Karpas-422 (cell line): ENCODE measurements at regions not wholly inside any gene's neighbourhood (a gene's known extent, or its start where the extent isn't known, plus 50 kb on each side); places are given as distances from the start of the nearest gene placed in this dataset.

Experiments used
- DNase-seq: peaks from one replicate; pipeline ENCODE4 v3.0.0-alpha.2; 2015
- H2AFZ ChIP-seq: fragments of 200-600 bp; sonication (generic); 2 replicates; pipeline ENCODE4 v1.6.1; 2014; ENCODE audit warnings: antibody characterized with exemption, low read length, mixed read lengths
- H3K27ac ChIP-seq: fragments of 200-600 bp; sonication (generic); 2 replicates; pipeline ENCODE4 v1.5.1; 2014; ENCODE audit warnings: mild to moderate bottlenecking, low read length, moderate library complexity
- H3K27me3 ChIP-seq: fragments of 200-600 bp; sonication (generic); 2 replicates; pipeline ENCODE4 v1.6.1; 2014; ENCODE audit warnings: low read length, mixed read lengths
- H3K36me3 ChIP-seq: fragments of 200-600 bp; sonication (generic); 2 replicates; pipeline ENCODE4 v1.6.1; 2014; ENCODE audit warnings: low read length, mixed read lengths; ENCODE audit not compliant: insufficient read depth
- H3K4me1 ChIP-seq: fragments of 200-600 bp; sonication (generic); 2 replicates; pipeline ENCODE4 v1.6.1; 2014; ENCODE audit warnings: mild to moderate bottlenecking, low read length, mixed read lengths
- H3K4me2 ChIP-seq: fragments of 200-600 bp; sonication (generic); 2 replicates; pipeline ENCODE4 v1.6.1; 2014; ENCODE audit warnings: low read length, low read depth, mild to moderate bottlenecking; ENCODE audit not compliant: poor library complexity, severe bottlenecking
- H3K4me3 ChIP-seq: fragments of 200-600 bp; sonication (generic); 2 replicates; pipeline ENCODE4 v1.5.1; 2014; ENCODE audit warnings: mild to moderate bottlenecking, antibody characterized with exemption, low read length, mixed read lengths
- H3K79me2 ChIP-seq: fragments of 200-600 bp; sonication (generic); 2 replicates; pipeline ENCODE4 v1.6.1; 2014; ENCODE audit warnings: mild to moderate bottlenecking, low read length, mixed read lengths
- H3K9ac ChIP-seq: fragments of 200-600 bp; sonication (generic); 2 replicates; pipeline ENCODE4 v1.6.0; 2014; ENCODE audit warnings: low read length
- H3K9me2 ChIP-seq: fragments of 200-600 bp; sonication (generic), shearing (Covaris generic); replicated peaks from 2 replicates; pipeline ENCODE4 v1.6.0; 2014; ENCODE audit warnings: mild to moderate bottlenecking, low read length, moderate library complexity; ENCODE audit not compliant: insufficient read depth
- H3K9me3 ChIP-seq: fragments of 300-700, 200-600 bp; sonication (generic); 2 replicates; pipeline ENCODE4 v1.6.1; 2014; ENCODE audit warnings: low read length, mixed read lengths
- H4K20me1 ChIP-seq: fragments of 200-600 bp; sonication (generic); 2 replicates; pipeline ENCODE4 v1.6.1; 2014; ENCODE audit warnings: mild to moderate bottlenecking, antibody characterized with exemption, low read length, low read depth; ENCODE audit not compliant: insufficient read depth

GRCh38 chr6:79864421-79864820, 82.9 kb downstream of the ELOVL4 start:
- H3K27ac ChIP-seq = no peak overlapping the region
- H2AFZ ChIP-seq = no peak overlapping the region
- H4K20me1 ChIP-seq = no peaks in the 10 kb centered on the region
- no peak overlapping the region for H3K9ac ChIP-seq
- H3K9me2 ChIP-seq = no peaks in the 10 kb centered on the region
- H3K4me1 ChIP-seq = peaks cover 5% of the 10 kb centered on the region
- no peaks in the 10 kb centered on the region for H3K36me3 ChIP-seq
- H3K4me2 ChIP-seq = no peak overlapping the region
- no peaks in the 10 kb centered on the region for H3K79me2 ChIP-seq
- H3K4me3 ChIP-seq = no peak overlapping the region
- H3K9me3 ChIP-seq = no peaks in the 10 kb centered on the region
- H3K27me3 ChIP-seq = no peaks in the 10 kb centered on the region
- DNase-seq = no peak

GRCh38 chr6:79864001-79864400, 83.4 kb downstream of the ELOVL4 start:
- Histone ChIP-seq H2AFZ (no peak overlapping the region), H3K4me2 (no peak overlapping the region), H3K36me3 (no peaks in the 10 kb centered on the region), H4K20me1 (no peaks in the 10 kb centered on the region), H3K27ac (no peak overlapping the region), H3K4me3 (no peak overlapping the region), H3K27me3 (no peaks in the 10 kb centered on the region), H3K4me1 (0 out of 2 replicates have a peak, but pooled peaks cover 2% of the 10 kb centered on the region), H3K9me2 (no peaks in the 10 kb centered on the region), H3K9me3 (no peaks in the 10 kb centered on the region), H3K9ac (no peak overlapping the region), H3K79me2 (no peaks in the 10 kb centered on the region)
- DNase-seq = no peak

GRCh38 chr6:79863566-79863965, 83.8 kb downstream of the ELOVL4 start:
- Histone ChIP-seq H4K20me1 (no peaks in the 10 kb centered on the region), H3K27ac (no peak overlapping the region)
- no peak for DNase-seq

GRCh38 chr6:79862711-79863110, 84.6 kb downstream of the ELOVL4 start:
- no peaks in the 10 kb centered on the region for H3K79me2 ChIP-seq
- H3K27me3 ChIP-seq = no peaks in the 10 kb centered on the region
- no peak overlapping the region for H3K4me2 ChIP-seq
- DNase-seq = no peak
- no peak overlapping the region for H3K27ac ChIP-seq
- no peak overlapping the region for H3K4me3 ChIP-seq
- no peak overlapping the region for H2AFZ ChIP-seq
- no peaks in the 10 kb centered on the region for H3K9me3 ChIP-seq
- no peaks in the 10 kb centered on the region for H4K20me1 ChIP-seq
- H3K36me3 ChIP-seq = no peaks in the 10 kb centered on the region
- no peak overlapping the region for H3K9ac ChIP-seq
- H3K9me2 ChIP-seq = no peaks in the 10 kb centered on the region
- H3K4me1 ChIP-seq = no peaks in the 10 kb centered on the region

More at GRCh38 chr6:79863566-79863965, 83.8 kb downstream of the ELOVL4 start:
- no peak overlapping the region for H3K4me2 ChIP-seq
- no peak overlapping the region for H2AFZ ChIP-seq
- no peaks in the 10 kb centered on the region for H3K9me2 ChIP-seq
- 0 out of 2 replicates have a peak, but pooled peaks cover 2% of the 10 kb centered on the region for H3K4me1 ChIP-seq
- H3K36me3 ChIP-seq = no peaks in the 10 kb centered on the region
- H3K9me3 ChIP-seq = no peaks in the 10 kb centered on the region
- H3K79me2 ChIP-seq = no peaks in the 10 kb centered on the region
- no peaks in the 10 kb centered on the region for H3K27me3 ChIP-seq
- no peak overlapping the region for H3K4me3 ChIP-seq
- no peak overlapping the region for H3K9ac ChIP-seq

- H3K4me2 ChIP-seq = no peak overlapping the region
- no peaks in the 10 kb centered on the region for H3K79me2 ChIP-seq
- no peak overlapping the region for H3K9ac ChIP-seq
- no peak overlapping the region for H3K27ac ChIP-seq
- H4K20me1 ChIP-seq = no peaks in the 10 kb centered on the region
- no peaks in the 10 kb centered on the region for H3K4me1 ChIP-seq
- no peaks in the 10 kb centered on the region for H3K27me3 ChIP-seq
- H3K9me2 ChIP-seq = no peaks in the 10 kb centered on the region
- H3K9me3 ChIP-seq = no peaks in the 10 kb centered on the region
- no peak overlapping the region for H2AFZ ChIP-seq
- H3K36me3 ChIP-seq = no peaks in the 10 kb centered on the region
- H3K4me3 ChIP-seq = no peak overlapping the region
- no peak for DNase-seq
Observed at GRCh38 chr6:79862126-79862525, 85.2 kb downstream of the ELOVL4 start.

- Histone ChIP-seq H4K20me1 (no peaks in the 10 kb centered on the region), H3K79me2 (no peaks in the 10 kb centered on the region), H3K27me3 (no peaks in the 10 kb centered on the region), H3K4me2 (no peak overlapping the region), H3K4me1 (no peaks in the 10 kb centered on the region), H3K9ac (no peak overlapping the region), H3K27ac (no peak overlapping the region), H3K9me3 (no peaks in the 10 kb centered on the region), H2AFZ (no peak overlapping the region), H3K36me3 (no peaks in the 10 kb centered on the region), H3K9me2 (no peaks in the 10 kb centered on the region), H3K4me3 (no peak overlapping the region)
- no peak for DNase-seq
Observed at GRCh38 chr6:79861023-79861422, 86.3 kb downstream of the ELOVL4 start.

- no peaks in the 10 kb centered on the region for H3K27me3 ChIP-seq
- H3K36me3 ChIP-seq = no peaks in the 10 kb centered on the region
- no peaks in the 10 kb centered on the region for H3K9me3 ChIP-seq
- no peak overlapping the region for H3K4me3 ChIP-seq
- H3K4me1 ChIP-seq = no peaks in the 10 kb centered on the region
- H3K79me2 ChIP-seq = no peaks in the 10 kb centered on the region
- no peak overlapping the region for H2AFZ ChIP-seq
- no peaks in the 10 kb centered on the region for H3K9me2 ChIP-seq
- no peak overlapping the region for H3K4me2 ChIP-seq
- no peak for DNase-seq
- H3K27ac ChIP-seq = no peak overlapping the region
- H4K20me1 ChIP-seq = no peaks in the 10 kb centered on the region
- H3K9ac ChIP-seq = no peak overlapping the region
Observed at GRCh38 chr6:79847426-79847825, 99.9 kb downstream of the ELOVL4 start.

- H3K4me1 ChIP-seq = no peaks in the 10 kb centered on the region
- no peaks in the 10 kb centered on the region for H3K79me2 ChIP-seq
- H3K4me3 ChIP-seq = no peak overlapping the region
- no peaks in the 10 kb centered on the region for H3K27me3 ChIP-seq
- no peaks in the 10 kb centered on the region for H3K9me2 ChIP-seq
- H3K27ac ChIP-seq = no peak overlapping the region
- H3K9me3 ChIP-seq = no peaks in the 10 kb centered on the region
- H2AFZ ChIP-seq = no peak overlapping the region
- DNase-seq = no peak
- H4K20me1 ChIP-seq = no peaks in the 10 kb centered on the region
- H3K4me2 ChIP-seq = no peak overlapping the region
- H3K36me3 ChIP-seq = no peaks in the 10 kb centered on the region
- H3K9ac ChIP-seq = no peak overlapping the region
Observed at GRCh38 chr6:79842376-79843040, 104.8 kb downstream of the ELOVL4 start.
